ENCODE measurements at regions not wholly inside any gene's neighbourhood (a gene's known extent, or its start where the extent isn't known, plus 50 kb on each side); places are given as distances from the start of the nearest gene placed in this dataset.

GRCh38 chr14:65231286-65231980, 129.1 kb upstream of the MAX start:
- TF ChIP-seq CTCF (IDR thresholded peaks at IDR 0.05; ENCODE audit: insufficient read depth, low read length, poor library complexity, severe bottlenecking) (no peak), EZH2phosphoT487 (conservative IDR thresholded peaks at IDR 0.05; ENCODE audit: low read length) (no peak)

Measured in SU-DHL-6 (cell line).